B cell (primary cell): ENCODE measurements at regions not wholly inside any gene's neighbourhood (a gene's known extent, or its start where the extent isn't known, plus 50 kb on each side); places are given as distances from the start of the nearest gene placed in this dataset.

Experiments used
- ATAC-seq: fragments of 200-7000 bp; cut with Tn5 transposase; one replicate; pipeline ENCODE4 v1.10.0; 2021; ENCODE audit warnings: low read depth, mild to moderate bottlenecking, moderate number of reproducible peaks, moderate library complexity
- CTCF ChIA-PET: fragments of 350-600 bp; sonication (Branson Sonifier 250); formaldehyde crosslinking; loops from one replicate; lab custom pipeline; 2021; ENCODE audit warnings: antibody characterized with exemption, inconsistent platforms; lab: Charles Lee
- POLR2A ChIA-PET: fragments of 350-600 bp; sonication (Branson Sonifier 250); formaldehyde crosslinking; loops from one replicate; lab custom pipeline; 2021; ENCODE audit warnings: antibody characterized with exemption; lab: Charles Lee
- DNase-seq: peaks from one replicate; pipeline ENCODE4 v3.0.0; 2013
- H2AFZ ChIP-seq: 2 replicates; pipeline ENCODE4 v1.6.1; 2012; ENCODE audit warnings: mild to moderate bottlenecking, low read depth, low read length; ENCODE audit not compliant: insufficient read depth, poor library complexity, severe bottlenecking
- H3K27ac ChIP-seq, 2 donors: 1 replicate in 1 of 2; 2 replicates in 1 of 2; pipeline ENCODE4 v1.5.1; 2012 to 2013; ENCODE audit warnings: low read length in 2 of 2, mild to moderate bottlenecking in 2 of 2, moderate library complexity in 1 of 2
- H3K27me3 ChIP-seq, 4 experiments: fragments of 200-600 bp in 1 of 4; sonication (generic) in 1 of 4; replicated peaks in 1 of 4; 1 replicate in 2 of 4; 2 replicates in 2 of 4; pipeline versions ENCODE4 v1.6.1 to v1.7.0; 2013 to 2016; ENCODE audit warnings: low read length in 3 of 4, mild to moderate bottlenecking in 2 of 4, mixed read lengths in 1 of 4, moderate library complexity in 1 of 4; ENCODE audit not compliant: insufficient read depth in 4 of 4, control insufficient read depth in 3 of 4; ENCODE audit errors: control extremely low read depth in 1 of 4
- H3K36me3 ChIP-seq, 2 experiments: replicated peaks in 1 of 2; 1 replicate in 1 of 2; 2 replicates in 1 of 2; pipeline versions ENCODE4 v1.6.1 to v1.7.1; 2013; ENCODE audit warnings: low read length in 1 of 2; ENCODE audit not compliant: insufficient read depth in 2 of 2, control insufficient read depth in 1 of 2; ENCODE audit errors: control extremely low read depth in 1 of 2, extremely low read depth in 1 of 2
- H3K4me1 ChIP-seq, 2 donors: fragments of 200-600 bp in 1 of 2; sonication (generic) in 1 of 2; 1 replicate in 1 of 2; 2 replicates in 1 of 2; pipeline versions ENCODE4 v1.5.1 to v1.6.1; 2013 to 2017; ENCODE audit warnings: low read length in 2 of 2; ENCODE audit not compliant: control insufficient read depth in 2 of 2, insufficient read depth in 2 of 2
- H3K4me2 ChIP-seq: replicated peaks from 2 replicates; pipeline ENCODE3; 2012; ENCODE audit warnings: mild to moderate bottlenecking, low read depth, low read length; ENCODE audit not compliant: poor library complexity, severe bottlenecking
- H3K4me3 ChIP-seq, 5 experiments: fragments of 200-600 bp in 1 of 5; sonication (generic) in 1 of 5; 1 replicate in 3 of 5; 2 replicates in 2 of 5; pipeline versions ENCODE4 v1.5.1 to v1.7.0; 2011 to 2016; ENCODE audit warnings: low read length in 4 of 5, mild to moderate bottlenecking in 4 of 5, low read depth in 2 of 5, control low read depth in 1 of 5, moderate library complexity in 1 of 5; ENCODE audit not compliant: insufficient read depth in 1 of 5; ENCODE audit errors: control extremely low read depth in 1 of 5, extremely low read depth in 1 of 5
- H3K79me2 ChIP-seq: fragments of 200-600 bp; sonication (generic); one replicate; pipeline ENCODE4 v1.6.0; 2016; ENCODE audit warnings: low read length; ENCODE audit not compliant: control insufficient read depth, insufficient read depth
- H3K9ac ChIP-seq: fragments of 200-600 bp; sonication (generic); 2 replicates; pipeline ENCODE4 v1.6.1; 2017; ENCODE audit warnings: mild to moderate bottlenecking, low read length, moderate library complexity
- H3K9me3 ChIP-seq, 3 donors: one replicate each; pipeline versions ENCODE4 v1.6.1 to v1.7.1; 2013; ENCODE audit warnings: low read length in 2 of 3; ENCODE audit not compliant: control insufficient read depth in 2 of 3, insufficient read depth in 1 of 3; ENCODE audit errors: control extremely low read depth in 1 of 3
- H4K20me1 ChIP-seq: 2 replicates; pipeline ENCODE4 v1.6.0; 2012; ENCODE audit warnings: mild to moderate bottlenecking, low read length; ENCODE audit not compliant: insufficient read depth, control insufficient read depth, poor library complexity, severe bottlenecking
- H3K27ac Mint-ChIP-seq: one replicate; pipeline ENCODE4 v1.8.0; 2021; ENCODE audit warnings: mixed read lengths
- H3K27me3 Mint-ChIP-seq: one replicate; pipeline ENCODE4 v1.8.0; 2021; ENCODE audit warnings: mixed read lengths
- H3K4me1 Mint-ChIP-seq: one replicate; pipeline ENCODE4 v1.8.0; 2021; ENCODE audit warnings: mixed read lengths
- H3K4me3 Mint-ChIP-seq: one replicate; pipeline ENCODE4 v1.8.0; 2021; ENCODE audit warnings: mixed read lengths
- H3K9me3 Mint-ChIP-seq: one replicate; pipeline ENCODE4 v1.8.0; 2022; ENCODE audit warnings: mixed read lengths; ENCODE audit not compliant: insufficient read depth
- CTCF ChIP-seq: fragments of 200-600 bp; IDR thresholded peaks from one replicate; pipeline ENCODE4 v1.8.0; 2022; ENCODE audit warnings: antibody characterized with exemption, mild to moderate bottlenecking
- EZH2 ChIP-seq: IDR thresholded peaks from 2 replicates; pipeline ENCODE4 v1.6.1; 2012; ENCODE audit warnings: borderline replicate concordance, low read depth, mild to moderate bottlenecking, moderate library complexity, low read length; ENCODE audit not compliant: insufficient read depth, poor library complexity, severe bottlenecking
- WGBS: methylation state at CpG from one replicate; pipeline ENCODE4 v1.1.5; 2013; ENCODE audit warnings: missing lambda C conversion rate; ENCODE audit not compliant: insufficient coverage; 5-methylcytosine and 5-hydroxymethylcytosine counted together
- intact Hi-C: fragments of 100-400 bp; cut with micrococcal nuclease; formaldehyde crosslinking; loops from one replicate; pipeline ENCODE4 v1.10.0; 2022

- Histone ChIP-seq H4K20me1 (no peaks in the 10 kb centered on the region), H3K27ac (no peak overlapping the region), H3K4me3 (no peak overlapping the region), H3K79me2 (no peaks in the 10 kb centered on the region), H3K4me1 (peaks cover 5% of the 10 kb centered on the region in 2 donors), H3K9ac (no peak overlapping the region), H3K27me3 (no peaks in the 10 kb centered on the region), H2AFZ (no peak overlapping the region), H3K9me3 (peaks cover 0 to 7% (median 0%) of the 10 kb centered on the region in 3 donors), H3K4me2 (no peak overlapping the region), H3K36me3 (no peaks in the 10 kb centered on the region)
- Mint-ChIP-seq H3K9me3 (peaks cover 7% of the 10 kb centered on the region), H3K4me1 (peaks cover 8% of the 10 kb centered on the region), H3K4me3 (no peak overlapping the region), H3K27ac (no peak overlapping the region), H3K27me3 (no peaks in the 10 kb centered on the region)
- intact Hi-C loops = no loop called here
- ChIA-PET CTCF (no interaction called here), POLR2A (no interaction called here)
- no peak for DNase-seq
- ATAC-seq = no peak
- TF ChIP-seq CTCF = no peak
- no peak for TF ChIP-seq EZH2
- 100% methylated on average over 1 of the region's 1 CpG for whole genome bisulfite sequencing
Measured at GRCh38 chr21:35195232-35195631, 146.1 kb upstream of the RUNX1 start.

- CTCF ChIA-PET = interaction anchor here (1.8 kb wide), 1 partner anchor 14 kb away, joined by 5 read pairs; no protein-coding TSS in a partner anchor
- no peaks in the 10 kb centered on the region for H3K36me3 ChIP-seq
- H3K27ac Mint-ChIP-seq = no peak overlapping the region
- no peak for TF ChIP-seq EZH2
- no peak for TF ChIP-seq CTCF
- H3K4me3 ChIP-seq = no peak overlapping the region
- no peak overlapping the region for H2AFZ ChIP-seq
- peaks cover 27% of the 10 kb centered on the region for H3K4me1 Mint-ChIP-seq
- H3K27me3 ChIP-seq = no peaks in the 10 kb centered on the region
- H3K4me2 ChIP-seq = no peak overlapping the region
- no peak overlapping the region for H3K9ac ChIP-seq
- H3K27ac ChIP-seq = no peak overlapping the region
- ATAC-seq = no peak
- no peaks in the 10 kb centered on the region for H4K20me1 ChIP-seq
- H3K9me3 ChIP-seq = peaks cover 0 to 7% (median 0%) of the 10 kb centered on the region in 3 donors
- no peak for DNase-seq
- H3K4me1 ChIP-seq = peaks cover 18 to 19% of the 10 kb centered on the region in 2 donors
- no peaks in the 10 kb centered on the region for H3K27me3 Mint-ChIP-seq
- H3K79me2 ChIP-seq = no peaks in the 10 kb centered on the region
- intact Hi-C loops = no loop called here
- POLR2A ChIA-PET = no interaction called here
- H3K4me3 Mint-ChIP-seq = no peak overlapping the region
- H3K9me3 Mint-ChIP-seq = peaks cover 7% of the 10 kb centered on the region
Measured at GRCh38 chr21:35191754-35192153, 142.7 kb upstream of the RUNX1 start.
